Stimulated activated naive CD8-positive, alpha-beta T cell treated with anti-CD3 and anti-CD28 coated beads, Interleukin-15, amount 100 ng/mL, for 72 hours (primary cell): ENCODE measurements at regions not wholly inside any gene's neighbourhood (a gene's known extent, or its start where the extent isn't known, plus 50 kb on each side); places are given as distances from the start of the nearest gene placed in this dataset.
"Not testable (repeated sequence)": the region's sequence is repeated elsewhere in the genome, so short reads cannot be mapped to it uniquely, and the experiment has no call there.

Experiments
- ATAC-seq: fragments of 150-1000 bp; cut with Tn5 transposase; 2 replicates; pipeline ENCODE4 v1.10.0; 2021; ENCODE audit warnings: mild to moderate bottlenecking, moderate library complexity
- DNase-seq, 2 donors: peaks; one replicate each; pipeline ENCODE4 v3.0.0; 2021 to 2022
- H3K27ac Mint-ChIP-seq, 2 donors: one replicate each; pipeline ENCODE4 v1.8.0; 2022; ENCODE audit warnings: mild to moderate bottlenecking in 2 of 2, mixed read lengths in 2 of 2, moderate library complexity in 2 of 2
- H3K27me3 Mint-ChIP-seq: one replicate; pipeline ENCODE4 v1.8.0; 2022; ENCODE audit warnings: mixed read lengths
- H3K4me1 Mint-ChIP-seq: one replicate; pipeline ENCODE4 v1.8.0; 2022; ENCODE audit warnings: mild to moderate bottlenecking, mixed read lengths
- H3K4me3 Mint-ChIP-seq, 2 donors: one replicate each; pipeline ENCODE4 v1.8.0; 2022; ENCODE audit warnings: mild to moderate bottlenecking in 2 of 2, mixed read lengths in 2 of 2, moderate library complexity in 1 of 2
- H3K9me3 Mint-ChIP-seq, 2 donors: one replicate each; pipeline ENCODE4 v1.8.0; 2022; ENCODE audit warnings: mixed read lengths in 2 of 2

GRCh38 chr9:25102204-25102603, 556.5 kb upstream of the IZUMO3 start:
- peaks cover 6 to 21% of the 10 kb centered on the region in 2 donors for H3K9me3 Mint-ChIP-seq
- ATAC-seq, DNase-seq, H3K27me3 Mint-ChIP-seq, H3K4me3 Mint-ChIP-seq, H3K4me1 Mint-ChIP-seq, H3K27ac Mint-ChIP-seq: not testable (repeated sequence)

GRCh38 chr9:25094518-25094917, 548.8 kb upstream of the IZUMO3 start:
- Mint-ChIP-seq H3K27me3 (no peaks in the 10 kb centered on the region), H3K27ac (no peak overlapping the region), H3K4me1 (no peaks in the 10 kb centered on the region), H3K9me3 (peaks cover 6 to 9% of the 10 kb centered on the region in 2 donors), H3K4me3 (no peak overlapping the region)
- no peak for DNase-seq
- no peak for ATAC-seq

- Mint-ChIP-seq H3K9me3 (peaks cover 5 to 16% of the 10 kb centered on the region in 2 donors), H3K4me1 (no peaks in the 10 kb centered on the region), H3K27ac (no peak overlapping the region), H3K4me3 (no peak overlapping the region), H3K27me3 (no peaks in the 10 kb centered on the region)
- DNase-seq: no peak
- ATAC-seq: no peak
These were observed 532.5 kb upstream of the IZUMO3 start for GRCh38 chr9:25078202-25078601.

GRCh38 chr9:25048098-25048724, 502.5 kb upstream of the IZUMO3 start:
- H3K27me3 Mint-ChIP-seq: no peaks in the 10 kb centered on the region
- no peak for DNase-seq
- H3K4me3 Mint-ChIP-seq: no peak overlapping the region
- peaks cover 6 to 11% of the 10 kb centered on the region in 2 donors for H3K9me3 Mint-ChIP-seq
- H3K27ac Mint-ChIP-seq: no peak overlapping the region
- no peak for ATAC-seq
- H3K4me1 Mint-ChIP-seq: no peaks in the 10 kb centered on the region

- not testable (repeated sequence) for H3K4me1 Mint-ChIP-seq, DNase-seq, H3K27ac Mint-ChIP-seq, ATAC-seq, H3K4me3 Mint-ChIP-seq, H3K27me3 Mint-ChIP-seq
- peaks cover 18 to 28% of the 10 kb centered on the region in 2 donors for H3K9me3 Mint-ChIP-seq
These were observed 499.8 kb upstream of the IZUMO3 start for GRCh38 chr9:25045469-25045868.

GRCh38 chr9:25029743-25030142, 484.0 kb upstream of the IZUMO3 start:
- no peak overlapping the region for H3K27ac Mint-ChIP-seq

GRCh38 chr9:25025686-25026085, 480.0 kb upstream of the IZUMO3 start:
- ATAC-seq: no peak

More at GRCh38 chr9:25029743-25030142, 484.0 kb upstream of the IZUMO3 start:
- H3K9me3 Mint-ChIP-seq: peaks cover 7 to 9% of the 10 kb centered on the region in 2 donors
- ATAC-seq (no peak), DNase-seq (no peak)
- H3K4me3 Mint-ChIP-seq: no peak overlapping the region
- H3K27me3 Mint-ChIP-seq: no peaks in the 10 kb centered on the region
- H3K4me1 Mint-ChIP-seq: no peaks in the 10 kb centered on the region

GRCh38 chr9:25025156-25025555, 479.5 kb upstream of the IZUMO3 start:
- no peak overlapping the region for H3K27ac Mint-ChIP-seq
- DNase-seq (no peak), ATAC-seq (no peak)
- peaks cover 31 to 45% of the 10 kb centered on the region in 2 donors for H3K9me3 Mint-ChIP-seq
- no peaks in the 10 kb centered on the region for H3K4me1 Mint-ChIP-seq
- no peaks in the 10 kb centered on the region for H3K27me3 Mint-ChIP-seq
- no peak overlapping the region for H3K4me3 Mint-ChIP-seq

More at GRCh38 chr9:25025686-25026085, 480.0 kb upstream of the IZUMO3 start:
- peaks cover 31 to 40% of the 10 kb centered on the region in 2 donors for H3K9me3 Mint-ChIP-seq
- no peak overlapping the region for H3K4me3 Mint-ChIP-seq
- no peak for DNase-seq
- H3K27ac Mint-ChIP-seq: no peak overlapping the region
- no peaks in the 10 kb centered on the region for H3K27me3 Mint-ChIP-seq
- H3K4me1 Mint-ChIP-seq: no peaks in the 10 kb centered on the region

- ATAC-seq: no peak
- H3K9me3 Mint-ChIP-seq: peaks cover 17 to 36% of the 10 kb centered on the region in 2 donors
- no peaks in the 10 kb centered on the region for H3K4me1 Mint-ChIP-seq
- no peaks in the 10 kb centered on the region for H3K27me3 Mint-ChIP-seq
- no peak for DNase-seq
- H3K4me3 Mint-ChIP-seq: no peak overlapping the region
- no peak overlapping the region for H3K27ac Mint-ChIP-seq
These were observed 472.1 kb upstream of the IZUMO3 start for GRCh38 chr9:25017779-25018178.

- Mint-ChIP-seq H3K27ac (no peak overlapping the region), H3K9me3 (peaks cover 0 to 9% of the 10 kb centered on the region in 2 donors), H3K4me3 (no peak overlapping the region), H3K4me1 (no peaks in the 10 kb centered on the region), H3K27me3 (no peaks in the 10 kb centered on the region)
- ATAC-seq (no peak), DNase-seq (no peak)
These were observed 464.4 kb upstream of the IZUMO3 start for GRCh38 chr9:25010027-25010662.

GRCh38 chr9:25003686-25004085, 458.0 kb upstream of the IZUMO3 start:
- peaks cover 17 to 37% of the 10 kb centered on the region in 2 donors for H3K9me3 Mint-ChIP-seq
- no peaks in the 10 kb centered on the region for H3K27me3 Mint-ChIP-seq
- H3K4me3 Mint-ChIP-seq: no peak overlapping the region
- H3K27ac Mint-ChIP-seq: no peak overlapping the region
- H3K4me1 Mint-ChIP-seq: no peaks in the 10 kb centered on the region
- DNase-seq: no peak
- no peak for ATAC-seq

GRCh38 chr9:24986331-24986730, 440.6 kb upstream of the IZUMO3 start:
- Mint-ChIP-seq H3K27ac (no peak overlapping the region), H3K9me3 (peaks cover 12 to 18% of the 10 kb centered on the region in 2 donors), H3K4me1 (no peaks in the 10 kb centered on the region), H3K4me3 (no peak overlapping the region), H3K27me3 (no peaks in the 10 kb centered on the region)
- ATAC-seq (no peak), DNase-seq (no peak)

- not testable (repeated sequence) for H3K4me1 Mint-ChIP-seq, H3K27me3 Mint-ChIP-seq, DNase-seq, ATAC-seq, H3K27ac Mint-ChIP-seq, H3K4me3 Mint-ChIP-seq
- H3K9me3 Mint-ChIP-seq: peaks cover 22 to 34% of the 10 kb centered on the region in 2 donors
These were observed 425.1 kb upstream of the IZUMO3 start for GRCh38 chr9:24970780-24971179.

- Mint-ChIP-seq H3K4me1 (no peaks in the 10 kb centered on the region), H3K4me3 (no peak overlapping the region), H3K9me3 (peaks cover 19 to 20% of the 10 kb centered on the region in 2 donors), H3K27me3 (no peaks in the 10 kb centered on the region), H3K27ac (no peak overlapping the region)
- DNase-seq: no peak
- ATAC-seq: no peak
These were observed 416.1 kb upstream of the IZUMO3 start for GRCh38 chr9:24961762-24962161.

- H3K4me1 Mint-ChIP-seq: no peaks in the 10 kb centered on the region
- DNase-seq (no peak), ATAC-seq (no peak)
- H3K27me3 Mint-ChIP-seq: no peaks in the 10 kb centered on the region
- peaks cover under 1 to 9% of the 10 kb centered on the region in 2 donors for H3K9me3 Mint-ChIP-seq
- H3K27ac Mint-ChIP-seq: no peak overlapping the region
- no peak overlapping the region for H3K4me3 Mint-ChIP-seq
These were observed 407.4 kb upstream of the IZUMO3 start for GRCh38 chr9:24953070-24953469.

- peaks cover 0 to 30% of the 10 kb centered on the region in 2 donors for H3K9me3 Mint-ChIP-seq
These were observed 393.6 kb upstream of the IZUMO3 start for GRCh38 chr9:24939109-24939850.

More at GRCh38 chr9:24939109-24939850, 393.6 kb upstream of the IZUMO3 start:
- ATAC-seq: no peak
- Mint-ChIP-seq H3K4me3 (no peak overlapping the region), H3K27me3 (no peaks in the 10 kb centered on the region), H3K27ac (no peak overlapping the region), H3K4me1 (no peaks in the 10 kb centered on the region)
- DNase-seq: no peak
